OCI-LY1 (cell line): ENCODE measurements at regions not wholly inside any gene's neighbourhood (a gene's known extent, or its start where the extent isn't known, plus 50 kb on each side); places are given as distances from the start of the nearest gene placed in this dataset.

Experiments
- CTCF ChIP-seq: fragments of 200-600 bp; sonication (generic), shearing (Covaris generic); IDR thresholded peaks from 2 replicates; pipeline ENCODE4 v1.5.1; 2017; ENCODE audit warnings: mild to moderate bottlenecking, antibody characterized with exemption, low read length, moderate library complexity, mixed read lengths
- EZH2 ChIP-seq: fragments of 200-600 bp; sonication (generic), shearing (Covaris generic); IDR thresholded peaks from 2 replicates; pipeline ENCODE4 v1.8.0; 2017; ENCODE audit warnings: borderline replicate concordance, mixed run types, mild to moderate bottlenecking, antibody characterized with exemption, low read length, moderate library complexity, mixed read lengths

GRCh38 chr6:66965227-66965626 is 1258.2 kb upstream of the EYS start:
- TF ChIP-seq EZH2 (no peak), CTCF (no peak)
